DND-41 (cell line): ENCODE measurements at regions not wholly inside any gene's neighbourhood (a gene's known extent, or its start where the extent isn't known, plus 50 kb on each side); places are given as distances from the start of the nearest gene placed in this dataset.

Experiments used
- ATAC-seq: fragments of 200-7000 bp; cut with Tn5 transposase; 3 replicates; pipeline ENCODE4 v1.9.1; 2021; ENCODE audit warnings: low read depth; ENCODE audit not compliant: insufficient read depth
- DNase-seq: peaks from one replicate; pipeline ENCODE4 v3.0.0-alpha.2; 2020
- H2AFZ ChIP-seq: 2 replicates; pipeline ENCODE4 v1.6.0; 2012; ENCODE audit warnings: low read depth, low read length
- H3K27ac ChIP-seq: 2 replicates; pipeline ENCODE4 v1.5.1; 2012; ENCODE audit warnings: low read length, inconsistent platforms
- H3K27me3 ChIP-seq: fragments of 200-600 bp; sonication (generic); 2 replicates; pipeline ENCODE4 v1.6.0; 2012; ENCODE audit warnings: low read length, mild to moderate bottlenecking, inconsistent platforms; ENCODE audit not compliant: insufficient read depth, poor library complexity
- H3K36me3 ChIP-seq: 2 replicates; pipeline ENCODE4 v1.5.1; 2012; ENCODE audit warnings: low read length, inconsistent platforms; ENCODE audit not compliant: insufficient read depth
- H3K4me1 ChIP-seq: 2 replicates; pipeline ENCODE4 v1.5.1; 2012; ENCODE audit warnings: mild to moderate bottlenecking, low read length; ENCODE audit not compliant: insufficient read depth
- H3K4me2 ChIP-seq: 2 replicates; pipeline ENCODE4 v1.6.0; 2012; ENCODE audit warnings: mild to moderate bottlenecking, moderate library complexity, low read length, inconsistent platforms; ENCODE audit not compliant: insufficient read depth
- H3K4me3 ChIP-seq, 2 experiments: fragments of 200-600 bp in 1 of 2; shearing (Covaris generic) in 1 of 2; 2 replicates each; pipeline ENCODE4 v1.5.1; 2012 to 2016; ENCODE audit warnings: inconsistent platforms in 2 of 2, low read length in 2 of 2, mild to moderate bottlenecking in 2 of 2, low read depth in 1 of 2, moderate library complexity in 1 of 2
- H3K79me2 ChIP-seq: 2 replicates; pipeline ENCODE4 v1.6.0; 2012; ENCODE audit warnings: low read length, inconsistent platforms; ENCODE audit not compliant: insufficient read depth
- H3K9ac ChIP-seq: 2 replicates; pipeline ENCODE4 v1.6.0; 2012; ENCODE audit warnings: low read depth, mild to moderate bottlenecking, inconsistent platforms, low read length, moderate library complexity
- H3K9me3 ChIP-seq: 2 replicates; pipeline ENCODE4 v1.5.1; 2012; ENCODE audit warnings: low read length, moderate library complexity, mild to moderate bottlenecking, inconsistent platforms; ENCODE audit not compliant: insufficient read depth, severe bottlenecking
- H4K20me1 ChIP-seq: 2 replicates; pipeline ENCODE4 v1.6.0; 2012; ENCODE audit warnings: low read length; ENCODE audit not compliant: insufficient read depth
- CTCF ChIP-seq: IDR thresholded peaks from 2 replicates; pipeline ENCODE4 v1.5.1; 2012; ENCODE audit warnings: borderline replicate concordance, low read length, moderate library complexity, mild to moderate bottlenecking; ENCODE audit not compliant: poor library complexity, severe bottlenecking; ENCODE audit errors: extremely low read depth
- EZH2 ChIP-seq: IDR thresholded peaks from 3 replicates; pipeline ENCODE4 v1.6.1; 2012; ENCODE audit warnings: borderline replicate concordance, low read depth, mild to moderate bottlenecking, moderate library complexity, low read length, inconsistent platforms; ENCODE audit not compliant: severe bottlenecking

- H3K4me1 ChIP-seq: no peaks in the 10 kb centered on the region
- H3K4me3 ChIP-seq: no peak overlapping the region
- H3K27me3 ChIP-seq: no peaks in the 10 kb centered on the region
- H3K9ac ChIP-seq: no peak overlapping the region
- H2AFZ ChIP-seq: no peak overlapping the region
- no peaks in the 10 kb centered on the region for H4K20me1 ChIP-seq
- H3K4me2 ChIP-seq: no peak overlapping the region
- ATAC-seq (peak; percentile 57; the same call in 2 of the 3 replicates), DNase-seq (peak; percentile 12)
- no peaks in the 10 kb centered on the region for H3K79me2 ChIP-seq
- no peaks in the 10 kb centered on the region for H3K36me3 ChIP-seq
- H3K9me3 ChIP-seq: no peaks in the 10 kb centered on the region
- TF ChIP-seq CTCF (no peak), EZH2 (no peak)
- H3K27ac ChIP-seq: no peak overlapping the region
These were observed 123.0 kb upstream of the GNAO1 start for GRCh38 chr16:56068314-56068713.

DNA sequence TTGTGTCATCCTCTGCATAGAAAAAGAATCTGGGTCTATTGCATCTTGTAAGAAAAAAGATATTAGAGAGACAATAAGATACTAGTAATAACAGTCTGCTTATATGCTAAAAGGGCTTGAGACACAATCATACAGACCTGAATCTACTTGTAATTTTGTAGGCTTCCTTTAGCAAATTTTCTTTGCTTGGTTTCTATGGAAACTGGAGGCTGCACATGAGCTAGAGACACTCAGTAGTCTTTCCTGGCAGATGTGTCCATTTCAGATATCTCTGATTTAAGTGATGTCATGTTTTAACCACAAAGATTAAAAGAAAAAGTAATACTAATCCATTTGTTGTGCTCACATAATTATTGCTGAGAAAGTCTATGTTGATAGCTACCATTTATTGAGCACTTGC, 123.9 kb upstream of the GNAO1 start:
- Histone ChIP-seq H3K9me3 (no peaks in the 10 kb centered on the region), H3K4me1 (no peaks in the 10 kb centered on the region), H3K9ac (no peak overlapping the region), H4K20me1 (no peaks in the 10 kb centered on the region), H3K4me3 (no peak overlapping the region), H3K27me3 (no peaks in the 10 kb centered on the region), H3K36me3 (no peaks in the 10 kb centered on the region), H3K79me2 (no peaks in the 10 kb centered on the region), H3K27ac (no peak overlapping the region), H3K4me2 (no peak overlapping the region), H2AFZ (no peak overlapping the region)
- DNase-seq: no peak
- TF ChIP-seq EZH2 (no peak), CTCF (no peak)
- no peak for ATAC-seq

- no peak overlapping the region for H3K27ac ChIP-seq
- H2AFZ ChIP-seq: no peak overlapping the region
- H4K20me1 ChIP-seq: no peaks in the 10 kb centered on the region
- TF ChIP-seq CTCF (no peak), EZH2 (no peak)
- no peaks in the 10 kb centered on the region for H3K9me3 ChIP-seq
- no peak for ATAC-seq
- H3K27me3 ChIP-seq: no peaks in the 10 kb centered on the region
- H3K36me3 ChIP-seq: no peaks in the 10 kb centered on the region
- H3K4me1 ChIP-seq: no peaks in the 10 kb centered on the region
- no peak for DNase-seq
- H3K9ac ChIP-seq: no peak overlapping the region
- H3K4me3 ChIP-seq: no peak overlapping the region
- H3K79me2 ChIP-seq: no peaks in the 10 kb centered on the region
- H3K4me2 ChIP-seq: no peak overlapping the region
These were observed 124.7 kb upstream of the GNAO1 start for GRCh38 chr16:56066617-56067016.

- Histone ChIP-seq H2AFZ (no peak overlapping the region), H4K20me1 (no peaks in the 10 kb centered on the region), H3K9ac (no peak overlapping the region), H3K36me3 (no peaks in the 10 kb centered on the region), H3K27me3 (no peaks in the 10 kb centered on the region), H3K4me3 (no peak overlapping the region), H3K27ac (no peak overlapping the region), H3K79me2 (no peaks in the 10 kb centered on the region), H3K9me3 (no peaks in the 10 kb centered on the region), H3K4me1 (no peaks in the 10 kb centered on the region), H3K4me2 (no peak overlapping the region)
- DNase-seq (no peak), ATAC-seq (no peak)
- TF ChIP-seq CTCF (no peak), EZH2 (no peak)
These were observed 128.2 kb upstream of the GNAO1 start for GRCh38 chr16:56063111-56063510.
